HUES64 (cell line): ENCODE measurements at regions not wholly inside any gene's neighbourhood (a gene's known extent, or its start where the extent isn't known, plus 50 kb on each side); places are given as distances from the start of the nearest gene placed in this dataset.

Source experiments
- H3K27ac ChIP-seq: 2 replicates; pipeline ENCODE4 v1.7.0; 2013; ENCODE audit warnings: low read depth, low read length, inconsistent platforms
- H3K27me3 ChIP-seq: 2 replicates; pipeline ENCODE4 v1.6.1; 2013; ENCODE audit warnings: mild to moderate bottlenecking, low read length; ENCODE audit not compliant: insufficient read depth
- H3K36me3 ChIP-seq: 2 replicates; pipeline ENCODE4 v1.6.1; 2013; ENCODE audit warnings: mild to moderate bottlenecking, low read length; ENCODE audit not compliant: insufficient read depth
- H3K4me1 ChIP-seq: 2 replicates; pipeline ENCODE4 v1.6.1; 2013; ENCODE audit warnings: mild to moderate bottlenecking, low read length, moderate library complexity; ENCODE audit not compliant: insufficient read depth
- H3K4me3 ChIP-seq: 2 replicates; pipeline ENCODE4 v1.5.1; 2013; ENCODE audit warnings: mild to moderate bottlenecking, low read length, moderate library complexity
- H3K9ac ChIP-seq: 2 replicates; pipeline ENCODE4 v1.6.1; 2013; ENCODE audit warnings: mild to moderate bottlenecking, low read depth, low read length
- H3K9me3 ChIP-seq: 2 replicates; pipeline ENCODE4 v1.6.1; 2013; ENCODE audit warnings: low read depth, low read length; ENCODE audit not compliant: insufficient read depth
- WGBS: fragments of 150-250, 120-280 bp; methylation state at CpG from one replicate; pipeline ENCODE4 v1.1.7; 2013; ENCODE audit warnings: missing lambda C conversion rate; 5-methylcytosine and 5-hydroxymethylcytosine counted together

DNA sequence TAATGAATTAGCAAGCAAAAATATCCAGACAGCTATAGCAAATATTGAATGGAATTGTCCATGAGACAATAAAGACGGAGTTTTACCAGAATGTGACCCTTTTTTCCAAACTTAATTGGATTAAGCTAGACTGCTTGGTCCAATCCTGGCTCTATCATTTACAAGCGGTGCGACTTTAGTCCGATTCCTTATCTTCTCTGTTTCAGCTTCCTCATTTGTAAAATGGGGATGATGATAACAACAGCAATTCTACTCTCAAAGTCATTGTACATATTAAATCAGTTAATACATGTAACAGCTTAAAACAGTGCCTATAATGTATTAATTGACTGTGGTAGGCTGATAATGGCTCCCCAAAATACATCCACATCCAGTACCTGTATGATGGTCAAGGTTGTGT, 62.1 kb upstream of the CRBN start:
- 99% methylated on average over 4 of the region's 4 CpGs for WGBS
- Histone ChIP-seq H3K27ac (no peak overlapping the region), H3K27me3 (no peaks in the 10 kb centered on the region), H3K9ac (no peak overlapping the region), H3K4me3 (no peak overlapping the region), H3K36me3 (no peaks in the 10 kb centered on the region), H3K9me3 (peaks cover 5% of the 10 kb centered on the region; the same call in 1 of the 2 replicates), H3K4me1 (no peaks in the 10 kb centered on the region)

DNA sequence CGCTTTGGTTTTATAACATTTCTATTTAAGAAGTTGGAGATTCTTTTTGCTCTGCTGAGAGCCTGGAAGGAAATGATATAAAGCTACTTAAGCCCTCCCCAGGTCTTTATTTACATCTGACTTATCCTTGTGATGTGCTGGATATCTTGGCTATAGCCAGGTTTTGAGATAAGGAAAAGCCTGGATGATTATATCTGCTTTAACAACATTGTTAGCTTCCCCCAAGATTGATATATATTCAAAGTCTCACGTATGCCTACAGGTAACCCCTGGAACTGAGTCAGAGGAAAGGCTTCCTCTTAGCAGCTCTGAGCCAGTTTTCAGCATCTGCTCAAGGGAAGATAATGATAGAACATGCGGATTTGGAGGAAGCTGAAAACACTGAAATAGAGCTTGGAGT, 61.5 kb upstream of the CRBN start:
- H3K4me1 ChIP-seq: no peaks in the 10 kb centered on the region
- H3K36me3 ChIP-seq: no peaks in the 10 kb centered on the region
- H3K27me3 ChIP-seq: no peaks in the 10 kb centered on the region
- WGBS: 94% methylated on average over 3 of the region's 3 CpGs
- H3K27ac ChIP-seq: no peak overlapping the region
- no peak overlapping the region for H3K4me3 ChIP-seq
- peaks cover 5% of the 10 kb centered on the region; the same call in 1 of the 2 replicates for H3K9me3 ChIP-seq
- H3K9ac ChIP-seq: no peak overlapping the region

DNA sequence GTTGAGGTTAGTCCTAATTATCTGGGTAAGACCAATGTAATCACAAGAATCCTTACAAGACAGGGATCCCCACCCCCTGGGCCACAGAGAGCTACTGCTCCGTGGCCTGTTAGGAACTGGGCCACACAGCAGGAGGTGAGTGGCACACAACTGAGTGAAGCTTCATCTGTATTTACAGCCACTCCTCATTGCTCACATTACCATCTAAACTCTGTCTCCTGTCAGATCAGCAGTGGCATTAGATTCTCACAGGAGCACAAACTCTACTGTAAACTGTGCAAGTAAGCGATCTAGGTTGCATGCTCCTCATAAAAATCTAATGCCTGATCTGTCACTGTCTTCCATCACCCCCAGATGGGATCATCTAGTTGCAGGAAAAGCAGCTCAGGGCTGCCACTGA, 58.5 kb upstream of the CRBN start:
- no peak overlapping the region for H3K9ac ChIP-seq
- no peak overlapping the region for H3K27ac ChIP-seq
- WGBS: 69% methylated on average over 2 of the region's 2 CpGs
- no peaks in the 10 kb centered on the region for H3K36me3 ChIP-seq
- H3K27me3 ChIP-seq: no peaks in the 10 kb centered on the region
- peaks cover 5% of the 10 kb centered on the region; the same call in 1 of the 2 replicates for H3K9me3 ChIP-seq
- H3K4me1 ChIP-seq: no peaks in the 10 kb centered on the region
- no peak overlapping the region for H3K4me3 ChIP-seq

DNA sequence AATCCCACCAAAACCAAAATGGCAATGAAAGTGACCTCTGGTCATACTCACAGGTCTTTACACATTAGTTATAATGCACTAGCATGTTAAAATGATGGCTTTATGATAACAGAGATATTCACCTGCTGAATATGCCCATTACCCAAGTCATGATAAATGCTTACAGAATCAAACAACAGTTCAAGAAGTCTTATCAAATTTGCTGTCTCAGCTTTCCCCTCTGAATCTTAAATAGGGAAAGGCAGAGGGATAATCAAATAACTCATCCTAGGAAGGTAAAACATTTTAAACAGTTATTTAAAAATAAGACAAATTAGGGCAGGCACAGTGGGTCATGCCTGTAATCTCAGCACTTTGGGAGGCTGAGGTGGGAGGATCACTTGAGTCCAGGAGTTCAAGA, 52.8 kb upstream of the CRBN start:
- no peak overlapping the region for H3K27ac ChIP-seq
- no peak overlapping the region for H3K9ac ChIP-seq
- H3K36me3 ChIP-seq: no peaks in the 10 kb centered on the region
- no peak overlapping the region for H3K4me3 ChIP-seq
- H3K4me1 ChIP-seq: no peaks in the 10 kb centered on the region
- no peaks in the 10 kb centered on the region for H3K27me3 ChIP-seq
- peaks cover 5% of the 10 kb centered on the region; the same call in 1 of the 2 replicates for H3K9me3 ChIP-seq
